Activated CD8-positive, alpha-beta memory T cell treated with anti-CD3 and anti-CD28 coated beads, Interleukin-2, amount 50 U/mL, for 4 hours (primary cell): ENCODE measurements at regions not wholly inside any gene's neighbourhood (a gene's known extent, or its start where the extent isn't known, plus 50 kb on each side); places are given as distances from the start of the nearest gene placed in this dataset.

Experiments
- DNase-seq: peaks from one replicate; pipeline ENCODE4 v3.0.0-alpha.2; 2020

DNA sequence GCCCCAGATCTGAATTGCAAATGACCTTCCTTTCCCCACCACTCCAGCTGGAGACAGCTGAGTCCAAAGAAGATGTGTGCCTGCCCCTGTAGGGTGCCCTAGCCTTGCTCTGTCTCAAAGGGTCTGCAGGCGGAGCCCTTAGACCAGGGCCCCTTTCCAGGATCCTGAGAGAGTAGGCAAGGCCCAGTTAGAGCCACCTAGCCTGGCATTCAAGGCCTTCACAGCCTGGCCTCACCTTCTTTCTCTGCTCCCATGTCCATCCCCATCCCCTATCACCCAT is 66.6 kb upstream of the LHX1 start:
- no peak for DNase-seq

DNA sequence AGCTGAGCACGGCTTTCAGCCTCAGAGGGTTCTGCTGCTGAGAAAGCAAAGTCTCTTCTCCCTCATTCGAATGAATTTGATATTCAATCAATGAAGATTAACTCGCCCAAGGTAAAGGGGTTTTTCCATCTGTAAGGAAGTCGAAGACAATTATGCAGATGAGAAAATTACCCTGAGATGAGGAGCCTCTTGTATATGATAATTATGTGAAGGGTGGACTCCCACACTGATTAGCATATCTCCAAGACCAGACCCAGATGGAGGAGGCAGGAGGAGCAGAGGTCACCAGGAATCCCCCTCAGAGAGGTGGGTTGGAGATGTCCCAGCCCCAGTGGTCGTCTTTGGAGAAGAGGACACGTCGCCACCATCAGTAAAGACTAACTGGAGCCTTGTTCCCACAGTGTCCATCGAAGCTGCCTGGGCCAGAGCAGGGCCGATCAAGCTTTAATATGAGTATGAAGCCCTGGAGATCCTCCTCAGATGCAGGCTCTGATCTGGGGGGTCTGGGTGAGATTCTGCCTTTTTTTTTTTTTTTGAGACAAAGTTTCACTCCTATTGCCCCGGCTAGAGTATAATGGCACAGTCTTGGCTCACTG is 61.5 kb upstream of the LHX1 start:
- no peak for DNase-seq

DNA sequence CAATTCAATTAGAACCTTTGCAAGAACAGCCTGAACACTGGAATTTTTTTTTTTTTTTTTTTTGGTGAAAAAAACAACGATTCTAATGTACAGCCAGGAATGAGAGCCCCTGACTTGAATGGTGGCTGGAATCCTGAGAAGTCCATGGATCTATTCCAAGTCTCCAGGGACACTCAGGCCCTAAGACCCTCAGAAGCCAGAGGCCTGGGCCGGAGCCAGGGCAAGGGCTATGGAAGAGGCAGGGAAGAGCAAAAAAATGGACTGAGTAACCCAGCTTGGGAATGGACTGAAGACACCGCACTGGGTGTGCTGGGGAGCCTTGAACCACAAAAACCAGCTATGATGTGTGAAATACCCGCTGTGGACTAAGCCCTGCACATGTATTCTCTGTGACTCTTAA is 60.3 kb upstream of the LHX1 start:
- no peak for DNase-seq

DNA sequence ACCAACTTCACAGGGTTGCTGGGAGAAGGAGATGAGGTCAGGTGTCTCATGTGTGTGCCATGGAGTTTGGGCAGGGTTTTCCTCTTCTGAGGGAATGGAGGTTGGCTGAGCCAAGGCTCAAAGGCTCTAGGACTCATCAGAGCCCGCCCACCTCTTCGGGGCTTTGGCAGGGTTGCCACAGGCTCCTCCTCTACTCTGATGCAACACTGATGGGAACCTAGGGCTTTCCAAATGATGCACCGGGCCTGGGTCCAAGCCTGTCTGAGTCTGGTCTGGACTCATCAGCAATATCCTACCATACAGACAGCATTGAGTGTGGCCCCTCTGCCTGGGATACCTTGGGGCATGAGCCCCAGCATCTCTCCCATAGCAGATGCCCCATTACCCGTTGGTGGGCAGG is 59.5 kb upstream of the LHX1 start:
- DNase-seq = no peak

DNA sequence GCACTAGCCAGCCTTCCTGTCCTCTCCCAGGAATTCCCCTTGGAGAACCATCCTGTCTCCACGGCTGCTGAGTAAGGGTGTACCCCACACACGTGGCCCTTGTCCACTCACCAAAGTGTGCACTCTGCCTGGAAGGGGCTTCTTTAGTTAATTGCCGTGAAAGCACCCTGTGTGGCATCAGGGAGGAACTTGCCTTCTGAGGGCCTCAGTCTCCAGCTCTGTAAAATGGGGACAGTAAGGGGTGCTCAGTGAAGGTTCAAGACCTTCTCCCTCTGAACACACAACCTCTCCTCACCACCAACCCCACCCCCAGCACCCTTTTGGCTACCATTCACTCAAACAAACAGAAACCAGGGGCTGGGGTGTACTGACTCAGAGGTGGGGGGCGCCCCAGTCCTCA is 59.1 kb upstream of the LHX1 start:
- DNase-seq = no peak

DNA sequence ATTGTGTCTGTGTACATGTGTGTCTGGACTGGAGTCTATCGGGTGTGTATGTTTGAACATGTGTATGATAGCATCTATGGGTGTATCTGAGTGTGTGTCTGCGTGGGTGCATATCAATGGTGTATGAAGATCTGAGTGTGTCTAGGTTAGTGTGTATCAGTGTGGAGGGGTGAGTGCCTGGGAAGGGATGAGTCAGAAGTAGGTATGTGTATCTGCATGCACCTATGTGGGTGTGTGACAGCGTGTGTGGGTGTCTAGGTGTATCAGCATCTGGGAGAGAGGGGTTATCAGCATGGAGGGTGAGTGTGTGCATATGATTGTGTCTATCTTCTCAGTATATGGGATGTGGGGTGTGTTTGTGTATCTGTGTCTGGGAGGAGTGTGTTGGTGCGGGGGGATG is 58.2 kb upstream of the LHX1 start:
- DNase-seq = no peak

DNA sequence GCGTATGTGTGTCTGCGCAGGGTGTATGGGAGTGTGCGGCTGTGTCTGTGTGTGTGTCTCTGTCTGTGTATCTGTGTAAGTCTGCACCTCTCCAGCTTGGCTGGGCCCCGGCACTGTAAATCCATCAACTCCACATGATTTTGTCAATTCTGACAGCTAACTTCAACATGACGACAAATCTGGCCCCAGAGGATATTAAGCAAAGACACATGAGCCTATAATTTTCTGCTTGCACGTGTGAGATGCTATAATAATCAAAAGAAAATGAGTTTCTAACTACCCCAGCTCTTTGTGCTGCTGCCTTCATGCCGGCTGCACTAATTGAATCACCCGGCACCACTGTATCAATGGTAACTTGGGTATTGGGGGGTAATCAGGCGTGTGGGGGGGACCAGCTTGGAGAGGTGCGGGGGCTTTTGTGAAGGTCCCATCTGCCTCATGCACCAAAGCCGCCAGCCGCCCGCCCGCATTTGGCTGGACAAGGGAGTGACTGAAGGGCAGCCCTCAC is 57.6 kb upstream of the LHX1 start:
- DNase-seq = no peak

DNA sequence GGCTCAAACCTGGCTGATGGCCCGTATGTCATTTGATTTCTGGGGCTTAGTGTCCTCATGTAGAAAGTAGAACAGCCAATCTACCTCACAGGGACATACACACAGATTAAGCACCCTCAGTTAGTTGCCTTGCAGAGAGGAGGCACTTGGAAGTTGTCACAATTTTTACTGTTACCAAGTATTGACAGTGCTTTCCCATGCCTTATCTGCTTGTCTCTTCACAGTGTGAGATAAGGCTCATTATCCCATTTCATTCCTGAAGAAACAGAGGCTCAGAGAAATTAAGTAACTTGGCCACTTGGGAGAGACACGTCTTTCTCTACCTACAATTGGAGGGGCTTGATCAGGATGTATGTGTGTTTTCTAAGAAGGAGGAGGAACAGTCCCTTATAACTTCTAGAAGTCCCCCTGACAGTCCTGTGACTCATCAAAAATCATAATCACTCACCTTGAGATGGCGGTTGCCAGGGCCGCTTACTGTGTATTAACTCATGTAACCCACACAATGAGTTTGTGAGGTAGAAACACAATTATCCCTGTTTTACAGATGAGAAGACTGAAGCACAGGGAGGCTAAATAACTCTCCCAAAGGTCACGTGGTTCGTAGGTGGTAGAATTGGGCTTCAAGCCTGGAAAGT is 56.9 kb upstream of the LHX1 start:
- DNase-seq = no peak

DNA sequence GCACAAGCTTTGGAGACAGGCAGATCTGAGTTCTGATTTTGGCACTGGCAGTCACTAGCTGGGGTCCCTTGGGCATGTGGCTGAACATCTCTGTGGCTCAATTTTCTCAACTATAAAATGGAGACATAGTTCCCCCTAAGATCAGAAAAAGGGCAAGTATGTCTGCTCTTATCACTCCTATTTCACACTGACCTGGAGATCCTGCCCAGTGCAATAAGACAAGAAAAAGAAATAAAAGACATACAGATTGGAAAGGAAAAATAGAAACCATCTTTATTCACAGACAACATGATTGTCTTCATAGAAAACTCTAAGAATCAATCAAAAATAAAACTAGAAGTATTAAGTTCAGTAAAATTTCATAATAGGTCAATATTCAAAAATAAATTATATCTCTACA is 56.0 kb upstream of the LHX1 start:
- DNase-seq = no peak

DNA sequence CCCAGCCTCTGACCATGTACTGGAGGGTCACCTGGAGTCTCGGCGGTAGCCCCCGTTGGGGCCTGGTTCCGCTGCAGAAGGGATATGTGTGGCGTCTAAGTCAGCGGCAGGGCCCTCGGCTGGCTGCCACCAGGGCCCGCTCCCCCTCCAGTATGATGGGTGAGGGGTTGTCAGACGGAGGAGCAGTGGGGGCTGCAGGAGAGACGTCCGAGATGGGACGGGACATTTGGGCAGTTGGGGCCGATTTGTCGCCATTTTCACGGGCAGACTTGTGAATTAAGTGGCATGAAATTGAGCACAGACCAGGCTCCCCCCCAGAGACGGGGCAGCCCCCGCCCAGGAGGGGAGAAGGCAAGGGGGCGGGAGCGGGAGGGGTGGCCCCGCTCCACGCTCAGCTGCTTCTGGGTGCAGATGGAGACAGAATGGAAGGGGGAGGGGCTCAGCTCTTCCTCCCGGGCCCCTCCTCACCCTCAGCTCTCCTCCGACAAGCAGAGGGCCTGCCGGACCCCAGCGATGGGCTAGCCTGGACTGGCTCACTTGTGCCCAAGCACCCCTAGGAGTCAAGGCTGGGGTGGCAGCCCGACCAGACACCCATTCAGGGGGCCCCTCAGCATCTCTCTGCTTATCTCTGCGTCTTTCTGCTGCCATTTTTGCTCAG is 52.7 kb upstream of the LHX1 start:
- no peak for DNase-seq

DNA sequence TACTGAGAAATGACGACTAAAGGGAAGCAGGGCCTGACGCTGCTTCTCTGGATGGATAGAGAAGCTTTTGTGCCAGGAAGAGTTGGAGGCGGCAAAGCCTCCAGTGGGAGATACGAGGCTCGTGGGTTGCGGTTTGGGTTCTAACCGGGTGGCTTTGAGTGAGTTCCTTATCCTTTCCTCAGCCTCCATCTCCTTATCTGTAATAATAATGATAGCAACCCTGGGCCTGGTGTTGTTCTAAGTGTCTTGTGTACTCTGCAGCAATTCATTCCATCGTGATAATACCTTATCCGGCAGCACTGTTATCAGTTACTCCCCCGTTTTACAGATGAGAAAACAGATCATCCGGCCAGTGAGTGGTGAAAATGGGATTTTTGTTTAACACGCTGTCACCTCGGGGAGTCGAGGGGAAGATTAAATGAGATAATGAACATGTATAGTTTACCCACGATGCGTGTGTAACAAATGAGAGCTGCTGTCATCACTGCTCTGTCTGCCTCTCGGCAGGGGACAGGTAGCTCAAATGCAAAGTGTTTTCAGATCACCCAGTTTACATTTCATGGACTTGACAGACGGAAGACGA is 52.0 kb upstream of the LHX1 start:
- no peak for DNase-seq

DNA sequence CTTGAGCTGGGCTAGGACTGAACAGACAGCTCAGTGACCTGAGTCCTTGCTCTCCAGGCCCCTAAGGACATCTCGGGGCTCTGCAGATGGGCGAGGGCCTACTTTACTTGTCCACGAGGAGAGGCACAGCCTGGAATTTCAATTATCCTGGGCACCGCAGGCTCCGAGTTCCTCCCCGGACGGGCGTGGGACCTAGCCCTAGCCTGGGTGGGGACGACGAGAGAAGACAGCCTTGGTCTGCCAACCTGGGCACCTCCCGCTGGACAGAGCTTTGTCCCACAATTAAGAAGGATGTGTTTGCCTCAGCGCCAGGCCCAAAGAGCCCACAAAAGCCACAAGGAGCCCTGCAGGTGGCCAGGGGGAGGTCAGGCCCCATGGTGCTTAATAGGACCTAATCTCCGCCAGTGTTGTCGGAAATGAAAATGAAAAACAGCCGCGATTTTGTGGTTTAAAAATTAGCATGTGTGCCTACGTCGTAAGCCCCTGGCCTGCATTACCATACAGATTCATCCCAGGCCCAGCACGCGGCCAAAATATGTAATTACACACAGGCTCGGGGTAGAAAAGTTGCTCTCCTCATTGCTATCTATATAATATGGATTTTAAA is 51.4 kb upstream of the LHX1 start:
- no peak for DNase-seq
